Daoy (cell line): ENCODE measurements at regions not wholly inside any gene's neighbourhood (a gene's known extent, or its start where the extent isn't known, plus 50 kb on each side); places are given as distances from the start of the nearest gene placed in this dataset.
"Not testable (repeated sequence)": the region's sequence is repeated elsewhere in the genome, so short reads cannot be mapped to it uniquely, and the experiment has no call there.

Experiments
- DNase-seq: peaks from one replicate; pipeline ENCODE4 v3.0.0-alpha.2; 2015; ENCODE audit warnings: low read depth

- no peak for DNase-seq
Observed at GRCh38 chr2:106339609-106340008, 128.6 kb downstream of the RGPD3 start.

- no peak for DNase-seq
Observed at GRCh38 chr2:106339132-106339531, 129.1 kb downstream of the RGPD3 start.

- no peak for DNase-seq
Observed at GRCh38 chr2:106338043-106338442, 130.2 kb downstream of the RGPD3 start.

GRCh38 chr2:106336737-106337136, 131.5 kb downstream of the RGPD3 start:
- no peak for DNase-seq

GRCh38 chr2:106336108-106336507, 132.1 kb downstream of the RGPD3 start:
- DNase-seq = no peak

- DNase-seq = no peak
Observed at GRCh38 chr2:106334802-106335201, 133.4 kb downstream of the RGPD3 start.

GRCh38 chr2:106333253-106333873, 134.8 kb downstream of the RGPD3 start:
- DNase-seq = not testable (repeated sequence)

GRCh38 chr2:106332054-106332453, 136.2 kb downstream of the RGPD3 start:
- no peak for DNase-seq

GRCh38 chr2:106330384-106331261, 136.5 kb upstream of the UXS1 start:
- not testable (repeated sequence) for DNase-seq

GRCh38 chr2:106323337-106324013, 129.4 kb upstream of the UXS1 start:
- no peak for DNase-seq

GRCh38 chr2:106322281-106322680, 128.2 kb upstream of the UXS1 start:
- DNase-seq = no peak

- DNase-seq = not testable (repeated sequence)
Observed at GRCh38 chr2:106320439-106320838, 126.3 kb upstream of the UXS1 start.

GRCh38 chr2:106316915-106317314, 122.8 kb upstream of the UXS1 start:
- no peak for DNase-seq

GRCh38 chr2:106314444-106314843, 120.3 kb upstream of the UXS1 start:
- no peak for DNase-seq

GRCh38 chr2:106311041-106311370, 116.9 kb upstream of the UXS1 start:
- DNase-seq = no peak

- no peak for DNase-seq
Observed at GRCh38 chr2:106307860-106308259, 113.8 kb upstream of the UXS1 start.

GRCh38 chr2:106306387-106306786, 112.3 kb upstream of the UXS1 start:
- no peak for DNase-seq

GRCh38 chr2:106304612-106305184, 110.6 kb upstream of the UXS1 start:
- no peak for DNase-seq

- no peak for DNase-seq
Observed at GRCh38 chr2:106299696-106300095, 105.6 kb upstream of the UXS1 start.

GRCh38 chr2:106296182-106296815, 102.2 kb upstream of the UXS1 start:
- no peak for DNase-seq

- DNase-seq = no peak
Observed at GRCh38 chr2:106294182-106294581, 100.1 kb upstream of the UXS1 start.

GRCh38 chr2:106293271-106293783, 99.2 kb upstream of the UXS1 start:
- DNase-seq = no peak
